DND-41 (cell line): ENCODE measurements at regions not wholly inside any gene's neighbourhood (a gene's known extent, or its start where the extent isn't known, plus 50 kb on each side); places are given as distances from the start of the nearest gene placed in this dataset.

Experiments used
- CTCF ChIP-seq: IDR thresholded peaks from 2 replicates; pipeline ENCODE4 v1.5.1; 2012; ENCODE audit warnings: borderline replicate concordance, low read length, moderate library complexity, mild to moderate bottlenecking; ENCODE audit not compliant: poor library complexity, severe bottlenecking; ENCODE audit errors: extremely low read depth
- EZH2 ChIP-seq: IDR thresholded peaks from 3 replicates; pipeline ENCODE4 v1.6.1; 2012; ENCODE audit warnings: borderline replicate concordance, low read depth, mild to moderate bottlenecking, moderate library complexity, low read length, inconsistent platforms; ENCODE audit not compliant: severe bottlenecking

- no peak for TF ChIP-seq EZH2
- no peak for TF ChIP-seq CTCF
Observed at GRCh38 chr18:45174629-45175136, 440.6 kb upstream of the SLC14A2 start.
